Astrocyte (in vitro differentiated cells and primary cell): ENCODE measurements at regions not wholly inside any gene's neighbourhood (a gene's known extent, or its start where the extent isn't known, plus 50 kb on each side); places are given as distances from the start of the nearest gene placed in this dataset.

Source experiments
- EZH2 ChIP-seq: IDR thresholded peaks from 2 replicates; pipeline ENCODE4 v1.6.1; 2012; ENCODE audit warnings: mild to moderate bottlenecking, low read length, inconsistent platforms; ENCODE audit not compliant: insufficient read depth
- TF ChIP-seq, protein P1 (sequence below): IDR thresholded peaks from 2 replicates; pipeline ENCODE4 v1.5.1; 2011; ENCODE audit warnings: low read depth, mild to moderate bottlenecking, inconsistent platforms, low read length, moderate library complexity; ENCODE audit not compliant: insufficient read depth

DNA sequence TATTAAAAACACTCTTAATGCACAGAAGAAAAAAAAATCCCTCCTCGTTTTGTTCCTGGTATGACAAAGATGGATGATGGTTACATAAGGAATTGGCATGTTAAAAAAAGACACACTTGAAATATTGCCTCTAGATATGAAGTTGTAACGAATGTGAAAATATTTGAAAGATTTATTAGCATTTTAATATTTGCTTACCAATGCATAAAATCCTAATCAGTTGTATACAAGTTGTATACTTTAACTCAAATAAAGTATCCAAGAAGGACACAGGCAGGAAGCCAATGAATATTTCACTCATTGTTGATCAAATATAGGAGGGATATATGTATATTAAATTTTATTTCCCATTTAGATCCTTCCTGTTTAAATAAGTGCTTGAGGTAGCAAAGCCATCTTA is 850.8 kb upstream of the RBFOX1 start:
- TF ChIP-seq, protein P1, sequence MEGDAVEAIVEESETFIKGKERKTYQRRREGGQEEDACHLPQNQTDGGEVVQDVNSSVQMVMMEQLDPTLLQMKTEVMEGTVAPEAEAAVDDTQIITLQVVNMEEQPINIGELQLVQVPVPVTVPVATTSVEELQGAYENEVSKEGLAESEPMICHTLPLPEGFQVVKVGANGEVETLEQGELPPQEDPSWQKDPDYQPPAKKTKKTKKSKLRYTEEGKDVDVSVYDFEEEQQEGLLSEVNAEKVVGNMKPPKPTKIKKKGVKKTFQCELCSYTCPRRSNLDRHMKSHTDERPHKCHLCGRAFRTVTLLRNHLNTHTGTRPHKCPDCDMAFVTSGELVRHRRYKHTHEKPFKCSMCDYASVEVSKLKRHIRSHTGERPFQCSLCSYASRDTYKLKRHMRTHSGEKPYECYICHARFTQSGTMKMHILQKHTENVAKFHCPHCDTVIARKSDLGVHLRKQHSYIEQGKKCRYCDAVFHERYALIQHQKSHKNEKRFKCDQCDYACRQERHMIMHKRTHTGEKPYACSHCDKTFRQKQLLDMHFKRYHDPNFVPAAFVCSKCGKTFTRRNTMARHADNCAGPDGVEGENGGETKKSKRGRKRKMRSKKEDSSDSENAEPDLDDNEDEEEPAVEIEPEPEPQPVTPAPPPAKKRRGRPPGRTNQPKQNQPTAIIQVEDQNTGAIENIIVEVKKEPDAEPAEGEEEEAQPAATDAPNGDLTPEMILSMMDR: no peak
- no peak for TF ChIP-seq EZH2
